ENCODE measurements at regions not wholly inside any gene's neighbourhood (a gene's known extent, or its start where the extent isn't known, plus 50 kb on each side); places are given as distances from the start of the nearest gene placed in this dataset.

DNA sequence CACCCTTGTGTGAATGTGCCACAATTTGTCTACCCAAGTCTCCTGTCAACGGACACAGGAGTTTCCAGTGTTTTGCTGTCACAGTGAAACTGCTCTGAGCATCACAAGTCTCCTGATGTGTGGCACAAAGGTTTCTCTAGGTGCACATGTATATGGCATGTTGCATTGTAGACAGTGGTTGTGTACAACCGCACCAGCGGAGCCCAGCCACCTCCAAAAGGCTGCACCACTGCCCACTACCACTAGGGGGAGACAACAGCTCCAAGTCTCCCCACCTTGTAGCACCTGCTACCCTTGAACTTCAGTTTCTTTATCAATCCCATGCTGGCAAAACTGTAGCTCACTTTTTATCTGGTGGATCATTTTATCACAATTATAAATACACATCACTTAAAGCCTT lies 95.5 kb upstream of the ZNF469 start:
- Mint-ChIP-seq H3K36me3 (ENCODE audit: insufficient read depth in 1 of 3, low read depth in 3 of 3) (peaks cover 2 to 15% (median 11%) of the 10 kb centered on the region in 3 experiments; a peak in 4 of 7 replicates), H3K4me3 (no peak overlapping the region), H3K9me3 (peaks cover 22 to 32% of the 10 kb centered on the region in 2 experiments), H3K27me3 (ENCODE audit: low read depth) (peaks cover 11% of the 10 kb centered on the region), H3K4me1 (no peaks in the 10 kb centered on the region), H3K27ac (no peak overlapping the region)
- TF ChIP-seq, protein P1, sequence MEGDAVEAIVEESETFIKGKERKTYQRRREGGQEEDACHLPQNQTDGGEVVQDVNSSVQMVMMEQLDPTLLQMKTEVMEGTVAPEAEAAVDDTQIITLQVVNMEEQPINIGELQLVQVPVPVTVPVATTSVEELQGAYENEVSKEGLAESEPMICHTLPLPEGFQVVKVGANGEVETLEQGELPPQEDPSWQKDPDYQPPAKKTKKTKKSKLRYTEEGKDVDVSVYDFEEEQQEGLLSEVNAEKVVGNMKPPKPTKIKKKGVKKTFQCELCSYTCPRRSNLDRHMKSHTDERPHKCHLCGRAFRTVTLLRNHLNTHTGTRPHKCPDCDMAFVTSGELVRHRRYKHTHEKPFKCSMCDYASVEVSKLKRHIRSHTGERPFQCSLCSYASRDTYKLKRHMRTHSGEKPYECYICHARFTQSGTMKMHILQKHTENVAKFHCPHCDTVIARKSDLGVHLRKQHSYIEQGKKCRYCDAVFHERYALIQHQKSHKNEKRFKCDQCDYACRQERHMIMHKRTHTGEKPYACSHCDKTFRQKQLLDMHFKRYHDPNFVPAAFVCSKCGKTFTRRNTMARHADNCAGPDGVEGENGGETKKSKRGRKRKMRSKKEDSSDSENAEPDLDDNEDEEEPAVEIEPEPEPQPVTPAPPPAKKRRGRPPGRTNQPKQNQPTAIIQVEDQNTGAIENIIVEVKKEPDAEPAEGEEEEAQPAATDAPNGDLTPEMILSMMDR (conservative IDR thresholded peaks at IDR 0.05): peak; percentile 70
- Histone ChIP-seq H3K56ac (ENCODE audit: insufficient read length, low read depth, low read length) (no peak overlapping the region), H3K9ac (ENCODE audit: extremely low read depth, insufficient read length, low read length) (no peak overlapping the region), H3K4me1 (ENCODE audit: insufficient read depth, low read length) (no peaks in the 10 kb centered on the region), H4K5ac (ENCODE audit: insufficient read length, low read depth, low read length) (no peak overlapping the region), H3T11ph (ENCODE audit: low read length) (no peak overlapping the region), H3K14ac (ENCODE audit: insufficient read depth, low read length) (no peak overlapping the region), H2AFZ (ENCODE audit: low read length) (no peak overlapping the region), H2AK5ac (ENCODE audit: insufficient read length, low read length) (no peak overlapping the region), H2BK15ac (ENCODE audit: low read depth, low read length) (no peak overlapping the region), H4K91ac (ENCODE audit: insufficient read length, low read depth, low read length) (no peak overlapping the region), H3K23me2 (ENCODE audit: insufficient read length, low read depth, low read length, poor library complexity, severe bottlenecking) (peaks cover 3% of the 10 kb centered on the region), H3K27me3 (ENCODE audit: insufficient read depth, low read length) (no peaks in the 10 kb centered on the region), H3K4me2 (ENCODE audit: insufficient read depth, insufficient read length, low read length) (no peak overlapping the region), H3K4ac (ENCODE audit: low read depth, low read length) (no peak overlapping the region), H2BK12ac (ENCODE audit: insufficient read length, low read depth, low read length) (no peak overlapping the region), H3K79me1 (ENCODE audit: insufficient read depth, low read depth, low read length, poor library complexity, severe bottlenecking) (no peaks in the 10 kb centered on the region), H3K9me3 (ENCODE audit: control insufficient read depth, low read depth, low read length) (peaks cover 34% of the 10 kb centered on the region), H3K27ac (ENCODE audit: insufficient read length, low read depth, low read length) (no peak overlapping the region), H4K20me1 (ENCODE audit: control insufficient read depth, insufficient read depth, insufficient read length) (no peaks in the 10 kb centered on the region), H2BK20ac (ENCODE audit: low read depth, low read length, poor library complexity, severe bottlenecking) (no peak overlapping the region), H2BK5ac (ENCODE audit: insufficient read length, low read length) (no peak overlapping the region), H3K23ac (ENCODE audit: insufficient read length, low read depth, low read length) (no peak overlapping the region), H3K79me2 (ENCODE audit: insufficient read depth, low read length) (no peaks in the 10 kb centered on the region), H3K18ac (ENCODE audit: insufficient read length, low read depth, low read length) (no peak overlapping the region), H4K8ac (replicated peaks; ENCODE audit: insufficient read length, low read depth, low read length) (no peak overlapping the region), H2BK120ac (ENCODE audit: low read depth, low read length, poor library complexity, severe bottlenecking) (no peak overlapping the region)
- DNase-seq: no peak
- no CpG with 5 or more reads among the region's 3 CpGs for WGBS (ENCODE audit: extremely low coverage, insufficient read length, low lambda C conversion rate)

Data from H9 (cell line).